Left ventricle myocardium superior (tissue), 1 donor: ENCODE measurements at regions not wholly inside any gene's neighbourhood (a gene's known extent, or its start where the extent isn't known, plus 50 kb on each side); places are given as distances from the start of the nearest gene placed in this dataset.

Experiments
- ATAC-seq: fragments of 200-7000 bp; cut with Tn5 transposase; one replicate; pipeline ENCODE4 v1.9.1; 2020; ENCODE audit warnings: mild to moderate bottlenecking, moderate library complexity
- DNase-seq: peaks from one replicate; pipeline ENCODE4 v3.0.0-alpha.2; 2020
- intact Hi-C: fragments of 100-400 bp; cut with micrococcal nuclease; formaldehyde crosslinking; loops from one replicate; pipeline ENCODE4 v1.11.0; 2022
- donor health status: DM: no; HTN: yes; CAD: no; lungs with severe emphysema.

DNA sequence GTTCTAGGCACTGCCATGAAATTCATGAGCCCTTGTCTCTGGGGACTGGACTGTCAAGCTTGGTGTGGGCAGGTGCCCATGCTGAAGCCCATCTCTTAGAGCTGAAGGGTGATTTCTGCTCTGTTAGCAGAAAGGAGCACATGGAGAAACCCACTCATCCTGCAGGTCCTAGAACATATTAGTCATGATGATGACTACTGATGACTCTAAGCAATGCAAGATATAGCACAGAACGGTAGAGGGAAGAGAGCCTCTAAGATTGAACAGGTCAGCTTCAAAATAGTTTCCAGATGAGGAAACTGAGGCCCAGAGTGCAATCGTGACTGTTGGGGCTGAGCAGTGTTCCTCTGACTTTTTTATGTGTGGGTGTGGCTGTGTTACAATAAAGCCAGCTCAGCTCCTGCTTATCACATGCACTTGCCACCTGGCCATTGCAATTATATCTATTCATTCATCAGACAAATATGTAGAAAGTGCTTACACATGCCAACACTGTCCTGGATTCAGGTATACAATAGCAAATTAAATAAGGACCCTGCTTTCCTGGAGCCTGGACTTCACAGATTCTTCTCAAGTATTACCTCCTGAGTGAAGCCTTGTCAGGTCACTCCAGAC, 140.2 kb upstream of the BRINP1 start:
- ATAC-seq: no peak
- intact Hi-C loops: no loop called here
- no peak for DNase-seq

DNA sequence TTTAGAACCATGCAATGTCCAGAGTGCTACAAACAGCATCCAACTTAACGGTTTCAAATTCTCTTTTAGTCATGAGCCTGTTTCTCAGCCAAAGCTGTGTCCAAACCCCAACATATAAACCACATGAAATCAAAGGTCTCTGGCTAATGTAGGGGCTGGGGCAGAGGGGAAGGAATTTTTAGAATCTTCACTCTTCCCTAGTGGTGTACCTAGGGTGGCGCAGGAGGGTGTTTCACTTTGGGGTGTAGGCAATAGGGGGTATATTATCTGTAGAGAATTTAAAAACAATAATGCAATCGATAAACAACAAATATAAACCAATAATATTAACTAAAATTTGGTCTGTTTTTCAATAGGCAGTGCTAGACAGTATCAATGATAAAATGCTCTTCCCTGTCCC, 132.1 kb upstream of the BRINP1 start:
- intact Hi-C loops: no loop called here
- ATAC-seq: no peak
- no peak for DNase-seq

DNA sequence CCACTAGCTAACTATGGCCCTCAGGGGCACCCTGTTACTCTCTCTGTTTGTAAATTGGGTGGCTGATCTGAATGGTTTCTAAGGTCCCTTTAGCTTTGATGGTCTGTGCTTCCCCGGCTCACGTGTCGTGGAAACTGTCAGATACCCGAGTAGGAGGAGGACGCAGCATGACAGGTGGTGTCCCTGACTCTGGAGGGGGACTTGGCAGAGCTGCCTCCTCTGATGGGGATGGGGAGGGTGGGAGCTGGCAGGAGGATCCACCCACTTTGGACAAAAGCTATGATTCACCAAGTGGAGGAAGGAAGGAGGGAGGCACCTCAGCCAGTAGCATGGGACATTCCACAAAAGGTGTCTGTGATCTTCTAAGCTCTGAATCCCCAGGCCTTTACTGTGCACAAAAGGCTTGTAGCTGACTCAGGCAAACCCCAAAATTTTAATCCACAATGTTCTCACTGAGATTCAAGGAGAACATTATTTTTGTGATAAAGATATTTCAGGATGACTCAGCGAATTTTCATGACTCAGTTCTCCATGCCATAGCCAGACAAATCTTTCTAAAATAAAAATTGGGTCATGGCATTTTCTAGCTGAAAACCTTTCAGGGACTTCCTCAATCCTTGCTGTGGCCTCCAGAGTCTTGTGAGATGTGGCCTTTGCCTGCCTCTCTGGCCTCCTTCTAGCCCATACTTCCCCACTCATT, 131.0 kb upstream of the BRINP1 start:
- DNase-seq (no peak), ATAC-seq (no peak)
- intact Hi-C loops: no loop called here

DNA sequence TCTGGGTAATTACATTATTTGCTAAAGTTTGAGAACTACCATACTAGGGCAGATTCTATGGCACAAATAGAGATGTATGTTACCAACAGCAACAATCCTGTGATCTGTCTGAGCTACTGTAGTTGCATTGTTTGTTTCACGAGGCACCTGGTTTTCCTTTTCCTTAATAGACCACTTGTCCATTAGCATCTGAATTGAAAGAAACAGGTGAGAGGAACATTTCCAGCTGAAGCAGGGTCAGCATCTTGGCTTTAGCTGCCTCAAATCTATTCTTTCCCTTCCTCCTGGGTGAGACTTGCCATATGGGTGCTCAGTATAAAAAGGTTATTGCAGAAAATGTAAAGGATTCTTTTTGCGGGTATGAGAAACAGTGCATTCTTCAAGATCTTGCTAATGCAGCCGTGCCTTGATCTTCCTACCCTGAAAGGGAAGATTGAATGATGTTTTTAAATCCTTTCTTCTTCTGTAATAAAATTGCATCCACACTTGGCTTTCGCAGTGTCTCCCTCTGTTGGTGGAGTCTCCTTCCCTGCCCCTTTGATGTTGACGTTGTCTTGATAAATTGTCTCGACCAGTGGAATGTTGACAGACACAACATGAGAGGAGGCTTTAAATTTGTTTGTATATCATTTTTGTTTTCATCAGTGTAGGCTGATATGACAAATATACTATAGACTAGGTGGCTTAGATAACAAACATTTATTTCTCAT, 118.0 kb upstream of the BRINP1 start:
- no peak for DNase-seq
- intact Hi-C loops: no loop called here
- ATAC-seq: no peak

DNA sequence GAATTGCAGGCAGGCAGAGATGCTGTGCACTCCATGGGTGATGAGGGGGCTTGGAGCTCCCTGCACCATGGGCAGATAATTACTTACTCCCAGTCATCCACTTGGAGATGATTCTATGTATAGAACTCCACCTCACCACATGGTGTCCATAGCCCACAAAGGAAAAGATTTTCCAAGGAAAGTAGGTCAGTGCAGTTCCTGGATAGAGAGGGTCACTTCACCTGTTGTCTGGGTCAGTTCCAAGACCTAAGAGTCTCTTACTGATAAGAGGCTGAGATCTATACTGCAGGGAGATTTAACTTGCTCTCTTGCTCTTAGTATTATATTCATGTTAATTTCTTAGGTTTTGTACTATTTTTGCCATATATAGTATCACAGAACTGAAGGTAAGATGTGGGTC, 113.9 kb upstream of the BRINP1 start:
- no peak for ATAC-seq
- intact Hi-C loops: no loop called here

DNA sequence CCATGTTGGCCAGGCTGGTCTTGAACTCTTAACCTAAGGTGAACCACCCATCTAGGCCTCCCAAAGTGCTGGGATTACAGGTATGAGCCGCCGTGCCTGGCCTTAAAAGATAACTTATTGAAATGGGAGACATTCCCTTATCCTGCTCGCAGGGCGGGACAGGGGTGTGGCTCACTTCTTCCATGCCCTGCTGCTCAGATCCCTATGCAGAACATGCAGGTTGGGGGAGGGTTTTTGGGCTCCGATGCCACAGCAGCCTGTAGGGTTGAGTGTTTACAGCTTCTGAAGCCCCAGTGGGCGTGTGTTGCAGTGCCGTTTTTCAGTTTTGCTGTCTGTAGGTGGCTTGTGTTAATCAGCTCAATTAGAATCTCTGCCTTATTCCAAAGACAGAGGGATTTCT, 108.0 kb upstream of the BRINP1 start:
- no peak for DNase-seq
- ATAC-seq: no peak
- intact Hi-C loops: no loop called here

More for the DNA sequence above, 113.9 kb upstream of the BRINP1 start:
- DNase-seq: no peak

DNA sequence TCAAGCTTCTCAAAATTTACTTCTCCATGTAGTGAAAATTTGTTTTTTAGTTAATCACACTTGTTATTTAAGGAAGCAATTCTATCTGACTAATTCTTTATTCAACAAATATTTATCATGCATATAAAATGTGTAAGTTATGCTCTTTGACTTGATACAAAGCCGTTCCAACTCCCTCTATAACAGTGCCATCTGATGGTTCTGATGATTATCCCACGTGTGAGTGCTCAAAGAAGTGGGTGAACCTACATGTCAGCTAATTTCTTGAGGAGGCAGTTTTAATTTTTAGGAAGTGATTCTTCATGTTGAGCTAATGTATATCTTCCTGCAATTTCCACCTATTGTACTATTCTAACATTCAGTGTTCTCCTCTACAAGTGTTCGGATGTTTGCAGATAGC, 88.8 kb upstream of the BRINP1 start:
- no peak for DNase-seq
- intact Hi-C loops: no loop called here
- no peak for ATAC-seq

DNA sequence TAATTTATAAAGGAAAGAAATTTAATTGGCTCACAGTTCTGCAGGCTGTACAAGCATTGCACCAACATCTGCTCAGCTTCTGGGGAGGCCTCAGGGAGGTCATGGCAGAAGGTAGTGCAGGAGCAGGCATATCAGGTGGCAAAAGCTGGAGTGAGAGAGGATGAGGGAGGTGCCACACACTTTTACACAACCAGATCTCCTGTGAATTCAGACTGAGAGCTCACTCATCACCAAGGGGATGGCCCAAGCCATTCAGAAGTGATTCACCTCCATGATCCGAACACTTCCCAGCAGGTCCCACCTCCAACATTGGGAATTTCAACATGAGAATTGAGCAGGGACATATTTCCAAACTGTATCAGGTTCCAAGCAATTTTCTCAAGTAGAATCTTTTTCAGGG, 84.7 kb upstream of the BRINP1 start:
- intact Hi-C loops: no loop called here
- ATAC-seq (no peak), DNase-seq (no peak)

DNA sequence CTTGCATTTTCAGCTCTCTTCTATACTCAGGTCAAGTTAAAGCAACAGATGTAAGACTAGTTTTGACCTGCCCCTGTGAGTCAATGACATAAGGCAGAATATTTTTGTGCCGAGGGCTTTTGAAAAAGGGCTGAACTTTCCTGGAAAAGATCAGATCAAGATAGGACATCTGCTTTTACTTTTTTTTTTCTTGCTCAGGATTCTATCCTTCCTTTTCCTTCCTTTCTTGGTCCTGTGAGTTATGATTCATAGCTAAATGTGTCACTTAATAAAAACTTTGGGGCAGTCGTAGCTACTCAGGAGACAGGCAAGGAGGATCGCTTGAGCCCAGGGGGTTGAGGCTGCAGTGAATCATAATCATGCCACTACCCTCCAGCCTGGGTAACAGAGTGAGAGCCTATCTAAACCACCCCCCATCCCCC, 84.3 kb upstream of the BRINP1 start:
- intact Hi-C loops: no loop called here
- ATAC-seq: no peak
- no peak for DNase-seq

DNA sequence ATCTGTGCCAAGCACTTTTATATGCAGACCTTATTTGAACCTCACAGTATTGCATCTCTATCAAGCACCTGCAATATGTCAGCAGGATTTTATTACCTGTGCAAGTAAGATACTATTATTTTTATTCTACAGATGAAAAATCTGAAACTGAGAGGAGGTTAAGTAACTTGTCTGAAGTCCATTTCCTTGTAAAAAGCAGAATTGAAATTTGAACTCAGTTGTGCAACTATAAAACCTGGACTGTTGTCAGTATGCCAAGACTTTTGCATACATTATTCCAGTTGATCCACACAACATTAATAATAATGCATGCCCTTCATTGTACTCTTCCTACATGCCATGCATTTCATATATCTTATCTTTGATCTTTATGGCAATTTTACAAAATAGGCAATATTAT, 82.2 kb upstream of the BRINP1 start:
- intact Hi-C loops: no loop called here
- DNase-seq (no peak), ATAC-seq (no peak)

DNA sequence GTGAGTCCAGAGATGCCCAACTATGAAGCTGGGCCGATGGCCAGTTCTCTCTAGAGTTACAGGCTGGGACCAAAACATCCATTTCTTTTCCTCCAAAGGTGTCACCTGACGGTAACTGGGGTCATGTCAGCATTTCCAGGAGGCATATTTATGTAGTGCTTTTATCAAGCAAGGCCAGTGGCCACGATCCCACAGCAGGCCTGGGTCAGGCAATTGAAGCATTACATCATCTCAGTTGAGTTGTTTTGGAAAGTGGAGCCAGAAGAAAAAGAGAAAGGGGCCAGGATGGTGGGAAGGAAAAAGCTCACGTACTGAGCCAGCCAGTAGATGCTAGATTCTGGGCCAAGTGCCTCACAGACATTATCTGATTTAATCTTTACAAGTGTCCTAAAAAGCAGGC, 73.9 kb upstream of the BRINP1 start:
- intact Hi-C loops: no loop called here

DNA sequence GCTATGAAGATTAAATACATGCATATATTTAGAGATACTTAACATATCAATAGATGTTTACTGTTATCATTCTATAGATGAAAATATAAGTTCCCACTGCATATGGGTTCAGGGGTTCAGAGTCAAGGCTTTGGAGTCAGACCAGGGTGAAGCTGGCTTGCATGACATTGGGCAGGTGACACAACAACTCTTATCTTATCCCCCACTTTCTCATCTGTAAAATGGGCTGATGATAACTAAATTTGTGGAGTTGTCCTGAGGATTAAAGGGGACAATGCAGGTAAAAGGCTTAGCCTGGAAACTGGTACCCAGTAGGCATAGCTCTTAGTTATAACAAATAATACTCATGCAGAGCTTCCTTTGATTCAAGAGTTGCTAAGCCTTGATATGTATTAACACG, 72.6 kb upstream of the BRINP1 start:
- no peak for DNase-seq
- ATAC-seq: no peak
- intact Hi-C loops: no loop called here

More for the DNA sequence above, 73.9 kb upstream of the BRINP1 start:
- ATAC-seq (no peak), DNase-seq (no peak)

DNA sequence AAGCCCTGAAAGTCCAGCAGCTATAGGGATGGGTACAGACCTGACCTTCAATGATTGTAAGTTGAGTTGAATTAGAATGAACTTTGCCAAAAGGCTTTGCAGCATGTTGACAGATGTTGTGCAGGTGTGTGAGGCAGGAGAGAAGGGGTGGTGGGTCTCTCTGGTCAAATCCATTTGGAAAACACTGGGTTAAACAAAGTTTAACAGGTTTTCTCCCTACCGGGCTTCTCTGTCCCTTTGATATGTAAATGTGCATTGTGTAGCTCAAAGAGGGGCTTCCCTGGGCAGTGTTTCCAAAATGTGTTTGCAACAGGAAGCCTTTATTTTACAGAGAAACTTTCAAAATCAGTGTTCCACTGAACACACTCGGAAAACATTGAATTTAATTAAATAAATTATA, 72.1 kb upstream of the BRINP1 start:
- ATAC-seq (no peak), DNase-seq (no peak)
- intact Hi-C loops: no loop called here

DNA sequence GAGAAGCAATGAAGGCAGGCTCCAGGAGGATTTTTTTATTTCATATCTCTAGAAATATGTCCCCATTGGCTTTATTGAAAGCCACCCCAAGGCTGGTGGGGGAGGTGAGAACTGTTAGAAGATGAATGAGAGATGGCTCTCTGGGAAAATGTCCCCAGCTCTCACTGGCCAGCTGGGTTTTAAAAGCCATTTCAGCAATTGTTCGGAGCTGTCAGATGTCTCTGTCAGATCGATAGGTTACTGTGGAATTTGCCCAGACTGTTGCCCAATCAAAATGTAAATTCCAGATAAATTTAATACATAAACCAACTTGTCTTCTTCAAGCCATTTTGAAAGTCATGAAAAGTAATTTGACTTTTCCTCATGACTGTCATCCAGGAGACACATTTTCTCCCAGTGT, 67.0 kb upstream of the BRINP1 start:
- DNase-seq (no peak), ATAC-seq (no peak)
- intact Hi-C loops: no loop called here

DNA sequence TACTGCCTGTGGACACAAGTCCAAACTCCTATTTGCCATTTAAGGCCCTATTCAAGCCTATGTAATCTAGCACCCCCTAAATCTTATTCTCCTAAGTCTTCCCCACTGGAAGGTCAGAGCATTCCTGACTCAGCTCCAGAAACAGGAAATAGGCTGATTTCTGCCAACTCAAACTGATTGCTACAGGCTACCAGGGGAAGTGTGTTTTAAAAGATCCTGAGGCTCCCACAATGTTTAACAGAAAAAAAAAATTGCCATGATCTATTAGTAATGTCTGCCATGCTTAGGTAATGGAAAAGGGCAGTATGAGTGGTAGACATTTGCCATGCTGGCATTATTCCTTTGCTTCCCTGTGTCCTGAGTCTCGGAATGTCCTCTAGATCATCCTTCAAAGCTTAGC, 65.8 kb upstream of the BRINP1 start:
- intact Hi-C loops: no loop called here
- ATAC-seq (no peak), DNase-seq (no peak)

DNA sequence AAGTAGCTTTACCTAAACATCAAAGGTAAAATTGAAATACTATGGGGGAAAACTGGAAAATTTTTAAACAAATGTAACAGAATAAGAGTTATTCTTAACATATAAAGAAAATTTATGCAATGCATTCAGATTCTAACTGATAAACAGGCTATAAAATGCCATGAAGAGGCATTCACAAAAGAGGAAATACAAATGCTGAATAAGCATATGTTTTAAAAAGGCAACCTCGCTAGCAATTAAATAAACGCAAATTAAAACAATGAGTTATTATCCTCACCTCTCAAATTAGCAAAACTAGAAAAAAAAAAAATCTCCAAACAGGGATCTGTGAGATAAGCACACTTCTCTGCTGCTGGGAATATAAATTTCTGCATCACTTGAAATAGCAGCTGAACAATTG, 63.2 kb upstream of the BRINP1 start:
- DNase-seq (no peak), ATAC-seq (no peak)
- intact Hi-C loops: no loop called here

DNA sequence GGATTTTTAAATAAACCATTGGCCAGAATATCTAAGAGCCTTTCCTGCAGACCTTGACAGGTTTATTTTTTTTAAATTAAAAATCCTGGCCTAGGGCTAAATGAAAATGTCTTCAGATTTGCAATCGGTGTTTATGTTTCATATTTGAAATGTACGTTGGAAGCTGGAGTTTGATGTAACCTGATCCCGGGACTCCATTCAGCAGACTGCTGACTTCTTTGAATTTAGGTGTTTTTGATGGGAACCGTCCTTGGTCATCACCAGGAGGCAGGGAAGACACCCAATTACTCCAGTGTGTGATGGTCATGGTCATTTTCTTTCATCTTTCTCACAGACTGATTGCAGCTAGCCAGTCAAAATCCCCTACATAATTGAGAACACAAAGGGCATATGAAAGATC, 60.1 kb upstream of the BRINP1 start:
- DNase-seq: no peak
- ATAC-seq: no peak

DNA sequence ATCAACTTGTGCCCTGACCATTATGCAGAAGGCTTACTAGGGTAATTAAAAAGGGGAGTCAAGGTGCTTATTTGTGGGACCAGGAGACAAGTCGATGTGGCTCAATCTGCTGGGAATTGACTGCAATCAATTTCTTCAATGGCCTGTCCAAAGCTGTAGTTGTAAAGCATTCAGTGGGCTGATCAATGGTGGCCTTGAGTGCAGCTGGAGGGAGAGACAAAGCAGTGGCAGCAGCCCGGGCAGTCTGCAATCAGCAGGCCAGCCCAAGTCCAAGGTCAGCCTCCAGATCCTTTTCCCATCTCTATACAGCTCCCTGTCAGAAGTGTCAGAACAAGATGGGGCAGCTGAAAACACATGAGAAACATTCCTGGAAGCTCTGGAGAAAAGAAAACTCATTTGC, 51.0 kb upstream of the BRINP1 start:
- intact Hi-C loops: no loop called here
- no peak for DNase-seq
- no peak for ATAC-seq

More for the DNA sequence above, 60.1 kb upstream of the BRINP1 start:
- intact Hi-C loops: no loop called here
